ENCODE measurements at regions not wholly inside any gene's neighbourhood (a gene's known extent, or its start where the extent isn't known, plus 50 kb on each side); places are given as distances from the start of the nearest gene placed in this dataset.
"Not testable (repeated sequence)": the region's sequence is repeated elsewhere in the genome, so short reads cannot be mapped to it uniquely, and the experiment has no call there.

DNA sequence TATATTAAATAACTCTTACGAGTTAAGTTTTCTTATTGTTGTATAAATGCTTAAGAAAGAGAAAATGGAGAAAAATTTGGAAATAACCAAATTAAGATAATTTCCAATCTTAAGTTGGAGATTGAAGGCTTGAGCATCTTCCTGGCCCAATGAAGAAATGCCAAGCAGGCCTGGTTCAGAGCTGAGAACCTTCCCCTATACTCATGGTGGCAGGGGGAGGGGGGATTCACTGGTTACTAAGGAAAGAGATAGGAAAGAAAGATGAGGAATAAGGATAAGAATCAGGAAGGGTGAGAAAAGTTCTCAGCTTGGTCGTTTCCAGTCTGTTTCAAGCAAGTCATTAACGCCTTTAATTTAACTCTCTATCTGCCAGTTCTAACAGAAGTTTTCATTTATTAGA is 166.2 kb downstream of the AVL9 start:
- H3K27ac Mint-ChIP-seq (ENCODE audit: unreplicated experiment), result no peak overlapping the region
- H3K9me3 Mint-ChIP-seq (ENCODE audit: low read depth), result peaks cover 3% of the 10 kb centered on the region
- DNase-seq (ENCODE audit: low spot score), result no peak
- H3K4me3 Mint-ChIP-seq (ENCODE audit: unreplicated experiment), result no peak overlapping the region
- no peaks in the 10 kb centered on the region for H3K27me3 Mint-ChIP-seq (ENCODE audit: low read depth)
- H3K4me1 Mint-ChIP-seq (ENCODE audit: low read depth), result peaks cover 16% of the 10 kb centered on the region
- peaks cover 6% of the 10 kb centered on the region for H3K36me3 Mint-ChIP-seq (ENCODE audit: low read depth)
- TF ChIP-seq CTCF (IDR thresholded peaks at IDR 0.05), result no peak

DNA sequence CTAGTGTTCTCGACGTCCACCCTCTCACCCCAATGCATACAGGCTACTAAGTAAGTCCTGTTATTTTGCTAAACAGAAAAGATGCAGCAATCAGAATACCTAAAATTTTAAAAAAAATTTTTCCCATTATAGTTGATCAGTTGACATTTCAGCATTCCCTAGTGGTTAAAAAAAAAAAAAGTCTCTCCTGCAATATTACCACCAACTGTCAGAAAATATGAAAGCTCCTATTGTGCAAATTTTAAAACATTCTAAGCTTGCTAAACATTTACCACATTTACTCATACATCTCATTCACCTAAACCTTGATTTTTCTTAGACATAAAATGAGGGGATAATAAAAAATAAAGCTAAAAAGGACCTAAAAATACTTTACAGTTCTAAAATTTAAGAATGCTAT is 165.6 kb downstream of the AVL9 start:
- H3K27me3 Mint-ChIP-seq (ENCODE audit: low read depth), result no peaks in the 10 kb centered on the region
- no peak for TF ChIP-seq CTCF (IDR thresholded peaks at IDR 0.05)
- no peak overlapping the region for H3K27ac Mint-ChIP-seq (ENCODE audit: unreplicated experiment)
- no peak overlapping the region for H3K4me3 Mint-ChIP-seq (ENCODE audit: unreplicated experiment)
- H3K4me1 Mint-ChIP-seq (ENCODE audit: low read depth), result peaks cover 16% of the 10 kb centered on the region
- DNase-seq (ENCODE audit: low spot score), result no peak
- H3K36me3 Mint-ChIP-seq (ENCODE audit: low read depth), result peaks cover 5% of the 10 kb centered on the region
- peaks cover 3% of the 10 kb centered on the region for H3K9me3 Mint-ChIP-seq (ENCODE audit: low read depth)

DNA sequence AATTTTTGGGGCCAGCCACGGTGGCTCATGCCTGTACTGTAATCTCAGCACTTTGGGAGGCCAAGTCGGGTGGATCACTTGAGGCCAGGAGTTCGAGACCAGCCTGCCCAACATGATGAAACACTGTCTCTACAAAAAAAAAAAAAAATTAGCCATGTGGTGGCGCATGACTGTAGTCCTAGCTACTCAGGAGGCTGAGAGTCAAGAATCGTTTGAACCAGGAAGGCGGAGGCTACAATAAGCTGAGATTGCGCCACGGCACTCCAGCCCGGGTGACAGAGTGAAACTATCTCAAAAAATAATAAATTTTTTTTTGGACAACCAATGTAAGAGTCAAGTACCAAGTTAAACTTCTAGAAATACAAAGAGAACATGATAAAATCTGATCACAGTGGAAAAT is 164.6 kb downstream of the AVL9 start:
- no peak for TF ChIP-seq CTCF (IDR thresholded peaks at IDR 0.05)
- H3K36me3 Mint-ChIP-seq (ENCODE audit: low read depth), result peaks cover 1% of the 10 kb centered on the region
- H3K4me1 Mint-ChIP-seq (ENCODE audit: low read depth), result peaks cover 16% of the 10 kb centered on the region
- no peak for DNase-seq (ENCODE audit: low spot score)
- peaks cover 3% of the 10 kb centered on the region for H3K9me3 Mint-ChIP-seq (ENCODE audit: low read depth)
- no peaks in the 10 kb centered on the region for H3K27me3 Mint-ChIP-seq (ENCODE audit: low read depth)
- no peak overlapping the region for H3K4me3 Mint-ChIP-seq (ENCODE audit: unreplicated experiment)
- no peak overlapping the region for H3K27ac Mint-ChIP-seq (ENCODE audit: unreplicated experiment)

DNA sequence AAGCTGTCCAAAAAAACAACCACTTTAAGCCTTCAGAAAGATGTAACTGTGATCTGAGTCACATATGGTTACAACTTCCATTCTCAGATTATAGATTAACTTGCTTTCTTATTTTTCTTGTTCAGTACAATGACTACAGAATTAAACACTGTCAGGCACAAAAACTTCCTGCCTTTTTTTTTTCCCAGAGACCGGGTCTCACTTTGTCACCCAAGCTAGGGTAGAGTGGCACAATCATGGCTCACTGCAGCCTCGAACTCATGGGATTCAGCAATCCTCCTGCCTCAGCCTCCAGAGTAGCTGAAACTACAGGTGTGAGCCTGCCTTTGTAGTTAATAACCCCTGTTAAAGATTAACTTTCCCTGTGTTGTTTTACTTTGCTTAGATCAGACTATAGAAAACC is 163.2 kb downstream of the AVL9 start:
- H3K36me3 Mint-ChIP-seq (ENCODE audit: low read depth), result peaks cover 1% of the 10 kb centered on the region
- TF ChIP-seq CTCF (IDR thresholded peaks at IDR 0.05), result no peak
- peaks cover 3% of the 10 kb centered on the region for H3K9me3 Mint-ChIP-seq (ENCODE audit: low read depth)
- H3K27me3 Mint-ChIP-seq (ENCODE audit: low read depth), result no peaks in the 10 kb centered on the region
- peaks cover 16% of the 10 kb centered on the region for H3K4me1 Mint-ChIP-seq (ENCODE audit: low read depth)
- H3K27ac Mint-ChIP-seq (ENCODE audit: unreplicated experiment), result peak overlapping the region; percentile 54
- H3K4me3 Mint-ChIP-seq (ENCODE audit: unreplicated experiment), result peak overlapping the region; percentile 8
- no peak for DNase-seq (ENCODE audit: low spot score)

DNA sequence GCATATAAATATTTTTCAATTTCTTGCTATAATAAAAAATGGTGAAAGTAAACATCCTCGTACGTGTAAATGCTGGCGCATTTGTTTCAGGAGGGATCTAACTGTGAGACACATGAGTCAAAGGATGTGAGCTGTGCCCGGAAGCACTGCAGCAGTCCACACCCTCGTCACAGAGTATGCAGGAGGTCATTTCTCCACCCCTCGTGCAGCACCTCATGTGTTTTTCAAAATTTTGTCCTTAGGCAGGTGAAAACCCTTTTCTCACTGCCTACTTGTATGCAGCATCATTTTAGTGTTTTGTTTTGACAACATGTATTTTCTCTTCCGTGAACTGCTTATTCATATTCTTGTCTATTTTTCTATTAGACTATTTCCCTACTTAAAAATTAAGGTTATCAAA is 162.7 kb downstream of the AVL9 start:
- peaks cover 1% of the 10 kb centered on the region for H3K36me3 Mint-ChIP-seq (ENCODE audit: low read depth)
- H3K27me3 Mint-ChIP-seq (ENCODE audit: low read depth), result no peaks in the 10 kb centered on the region
- peaks cover 3% of the 10 kb centered on the region for H3K9me3 Mint-ChIP-seq (ENCODE audit: low read depth)
- no peak for DNase-seq (ENCODE audit: low spot score)
- peak overlapping the region; percentile 54 for H3K27ac Mint-ChIP-seq (ENCODE audit: unreplicated experiment)
- H3K4me3 Mint-ChIP-seq (ENCODE audit: unreplicated experiment), result peak overlapping the region; percentile 8
- H3K4me1 Mint-ChIP-seq (ENCODE audit: low read depth), result peaks cover 16% of the 10 kb centered on the region
- TF ChIP-seq CTCF (IDR thresholded peaks at IDR 0.05), result no peak

DNA sequence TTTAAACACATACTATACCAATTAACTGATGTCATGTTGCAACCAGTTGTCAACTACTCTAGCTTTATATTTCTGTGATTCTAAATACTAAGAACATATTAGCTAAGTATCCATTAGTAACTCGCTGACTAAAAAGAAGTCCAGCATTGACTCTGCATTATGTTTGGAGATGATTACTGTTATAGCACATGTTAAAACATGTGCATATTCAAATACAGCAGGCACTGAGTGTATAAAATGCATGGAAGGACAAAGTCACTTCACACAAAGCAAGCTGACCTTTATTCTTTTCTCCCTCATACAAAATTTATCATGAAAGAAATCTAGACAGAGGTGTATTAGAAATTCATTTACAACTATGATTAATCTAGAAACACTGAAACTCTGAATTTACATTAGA is 159.3 kb downstream of the AVL9 start:
- not testable (repeated sequence) for H3K4me3 Mint-ChIP-seq (ENCODE audit: unreplicated experiment); H3K9me3 Mint-ChIP-seq (ENCODE audit: low read depth); H3K27me3 Mint-ChIP-seq (ENCODE audit: low read depth); H3K27ac Mint-ChIP-seq (ENCODE audit: unreplicated experiment); DNase-seq (ENCODE audit: low spot score); H3K36me3 Mint-ChIP-seq (ENCODE audit: low read depth)
- H3K4me1 Mint-ChIP-seq (ENCODE audit: low read depth), result peaks cover 12% of the 10 kb centered on the region

- not testable (repeated sequence) for H3K9me3 Mint-ChIP-seq (ENCODE audit: low read depth); H3K4me1 Mint-ChIP-seq (ENCODE audit: low read depth); DNase-seq (ENCODE audit: low spot score); H3K27ac Mint-ChIP-seq (ENCODE audit: unreplicated experiment); H3K4me3 Mint-ChIP-seq (ENCODE audit: unreplicated experiment); H3K27me3 Mint-ChIP-seq (ENCODE audit: low read depth); H3K36me3 Mint-ChIP-seq (ENCODE audit: low read depth)
Measured at GRCh38 chr7:32650356-32650755, 155.1 kb downstream of the AVL9 start.
